ENCODE measurements at regions not wholly inside any gene's neighbourhood (a gene's known extent, or its start where the extent isn't known, plus 50 kb on each side); places are given as distances from the start of the nearest gene placed in this dataset.
"Not testable (repeated sequence)": the region's sequence is repeated elsewhere in the genome, so short reads cannot be mapped to it uniquely, and the experiment has no call there.

- DNase-seq (ENCODE audit: low spot score): no peak
Observed at GRCh38 chr1:38746941-38747600, 112.5 kb downstream of the RRAGC start.

GRCh38 chr1:38746402-38746935 lies 113.1 kb downstream of the RRAGC start:
- DNase-seq (ENCODE audit: low spot score): no peak

DNA sequence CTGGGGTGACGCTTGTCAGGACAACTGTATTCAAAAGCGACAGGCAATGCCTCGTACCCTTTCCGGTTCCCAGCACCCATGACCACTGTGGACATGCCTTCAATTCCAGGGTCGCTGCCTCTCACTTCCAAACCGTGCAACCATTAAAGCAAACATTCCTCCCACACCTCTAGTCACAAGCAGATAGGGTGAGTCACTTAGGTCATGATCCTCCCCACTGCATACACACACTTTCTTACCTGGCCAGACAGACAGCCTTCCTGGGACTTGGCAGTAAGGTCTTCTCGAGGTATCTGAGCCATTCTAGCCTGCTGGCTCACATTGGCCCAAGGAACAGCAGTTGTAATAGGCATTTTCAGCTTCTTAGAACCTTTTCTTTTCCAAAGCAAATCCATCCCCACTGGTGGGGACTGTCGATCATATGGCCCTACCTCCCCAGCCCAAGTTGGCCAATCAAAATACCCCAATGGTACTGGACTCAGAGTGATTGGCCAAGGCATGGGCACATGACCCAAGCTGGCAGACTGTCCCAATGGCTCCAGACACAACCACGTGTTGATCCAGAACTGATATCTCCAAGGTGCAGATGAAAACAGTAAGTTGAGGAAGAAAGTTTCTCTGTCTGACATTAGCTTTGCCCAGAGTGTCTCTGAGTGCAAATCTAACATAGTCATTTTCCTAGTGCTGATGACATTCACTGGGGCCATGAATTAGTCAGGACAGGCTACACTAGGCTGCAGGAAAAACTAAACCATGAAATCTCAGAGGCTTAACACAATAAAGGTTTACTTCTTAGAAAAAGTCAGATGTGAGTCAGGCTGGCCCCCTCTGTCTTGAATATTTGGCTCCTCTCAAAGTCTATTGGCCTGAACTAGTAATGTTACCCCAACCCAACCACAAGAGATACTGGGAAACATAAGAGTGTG lies 113.8 kb downstream of the RRAGC start:
- DNase-seq (ENCODE audit: low spot score): no peak

- no peak for DNase-seq (ENCODE audit: low spot score)
Observed at GRCh38 chr1:38744452-38745350, 114.9 kb downstream of the RRAGC start.

DNA sequence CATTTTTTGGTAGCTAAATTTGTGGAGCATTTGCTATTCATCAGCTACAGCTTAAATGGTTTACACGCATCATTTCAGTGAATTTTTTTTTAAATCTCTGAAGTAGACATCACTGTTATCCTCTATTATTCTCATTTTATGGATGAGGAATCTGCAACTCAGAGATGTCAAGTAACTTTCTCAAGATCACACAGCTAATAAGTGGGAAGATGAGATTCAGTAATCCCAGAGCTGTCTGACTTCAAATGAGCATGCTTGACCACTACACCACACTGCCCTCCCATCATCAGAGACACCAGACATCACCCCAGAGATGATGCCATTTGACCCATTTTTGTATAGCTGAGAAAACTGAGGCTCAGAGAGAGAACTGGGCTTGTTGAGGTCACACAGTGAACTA lies 116.4 kb downstream of the RRAGC start:
- no peak for DNase-seq (ENCODE audit: low spot score)

GRCh38 chr1:38741341-38741740 lies 118.2 kb downstream of the RRAGC start:
- DNase-seq (ENCODE audit: low spot score): no peak

GRCh38 chr1:38740487-38740886 lies 119.1 kb downstream of the RRAGC start:
- no peak for DNase-seq (ENCODE audit: low spot score)

GRCh38 chr1:38738207-38738606 lies 121.4 kb downstream of the RRAGC start:
- DNase-seq (ENCODE audit: low spot score): no peak

DNA sequence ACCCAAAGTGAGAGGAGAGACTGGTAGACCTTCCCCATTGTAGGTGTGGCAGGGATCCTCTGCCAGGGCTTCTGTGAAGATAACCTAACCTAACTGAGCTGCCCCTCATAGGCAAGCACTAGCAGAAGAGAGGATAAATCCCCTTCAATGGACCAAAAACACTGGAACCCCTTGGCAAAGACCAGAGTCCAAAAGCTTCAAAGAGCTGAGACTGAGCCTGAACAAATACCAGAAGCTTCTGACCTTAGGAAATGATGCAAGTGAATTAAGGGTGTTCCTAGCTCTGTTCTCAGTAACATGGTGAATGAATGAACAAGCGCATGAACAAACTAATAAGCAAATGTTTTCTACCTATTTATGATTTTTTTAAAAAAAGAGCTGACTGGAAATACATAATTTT lies 123.2 kb downstream of the RRAGC start:
- no peak for DNase-seq (ENCODE audit: low spot score)

DNA sequence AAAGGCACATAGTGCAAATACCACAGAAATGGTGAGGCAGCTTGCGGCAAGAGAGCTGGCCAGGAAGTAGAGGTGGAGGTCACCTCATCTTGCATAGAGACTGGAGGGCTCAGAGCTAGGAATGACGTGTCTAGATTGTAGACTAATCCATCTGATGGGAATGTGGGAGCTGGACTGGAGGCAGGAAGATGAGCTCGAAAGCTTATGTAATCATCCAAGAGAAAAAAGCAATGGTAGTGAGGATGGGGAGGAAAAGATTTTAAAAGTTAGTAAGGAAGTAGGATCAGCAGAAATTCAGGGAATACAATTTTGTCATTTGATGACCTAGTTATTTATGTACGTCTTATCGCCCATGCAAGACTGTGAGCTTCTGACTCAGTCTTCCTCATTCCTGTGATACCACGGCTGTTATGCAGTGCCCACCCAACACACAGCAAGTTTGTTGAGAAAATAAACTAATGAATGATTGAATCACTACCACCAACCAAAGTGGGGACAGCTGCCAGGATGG lies 123.9 kb downstream of the RRAGC start:
- no peak for DNase-seq (ENCODE audit: low spot score)

DNA sequence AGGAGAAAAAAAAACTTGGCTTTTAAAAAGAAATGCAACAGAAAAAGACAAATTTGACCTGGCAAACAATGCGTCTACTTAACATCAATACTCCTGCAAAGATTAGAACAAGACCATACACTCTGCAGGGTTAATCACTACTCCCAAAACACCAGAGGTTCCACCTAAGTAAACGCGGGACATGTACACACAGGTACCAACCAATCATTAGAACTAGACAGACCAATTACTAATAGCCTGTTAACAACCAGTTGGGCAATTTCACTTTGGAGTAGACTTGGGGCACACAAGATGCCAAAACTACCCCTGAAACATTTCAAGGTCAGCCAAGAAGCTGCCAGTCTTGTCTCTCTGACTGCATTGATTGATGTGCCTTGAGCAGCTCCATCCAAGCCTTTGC lies 125.8 kb downstream of the RRAGC start:
- no peak for DNase-seq (ENCODE audit: low spot score)

- no peak for DNase-seq (ENCODE audit: low spot score)
Observed at GRCh38 chr1:38730511-38731397, 128.8 kb downstream of the RRAGC start.

GRCh38 chr1:38728585-38728908 lies 131.0 kb downstream of the RRAGC start:
- DNase-seq (ENCODE audit: low spot score): no peak

DNA sequence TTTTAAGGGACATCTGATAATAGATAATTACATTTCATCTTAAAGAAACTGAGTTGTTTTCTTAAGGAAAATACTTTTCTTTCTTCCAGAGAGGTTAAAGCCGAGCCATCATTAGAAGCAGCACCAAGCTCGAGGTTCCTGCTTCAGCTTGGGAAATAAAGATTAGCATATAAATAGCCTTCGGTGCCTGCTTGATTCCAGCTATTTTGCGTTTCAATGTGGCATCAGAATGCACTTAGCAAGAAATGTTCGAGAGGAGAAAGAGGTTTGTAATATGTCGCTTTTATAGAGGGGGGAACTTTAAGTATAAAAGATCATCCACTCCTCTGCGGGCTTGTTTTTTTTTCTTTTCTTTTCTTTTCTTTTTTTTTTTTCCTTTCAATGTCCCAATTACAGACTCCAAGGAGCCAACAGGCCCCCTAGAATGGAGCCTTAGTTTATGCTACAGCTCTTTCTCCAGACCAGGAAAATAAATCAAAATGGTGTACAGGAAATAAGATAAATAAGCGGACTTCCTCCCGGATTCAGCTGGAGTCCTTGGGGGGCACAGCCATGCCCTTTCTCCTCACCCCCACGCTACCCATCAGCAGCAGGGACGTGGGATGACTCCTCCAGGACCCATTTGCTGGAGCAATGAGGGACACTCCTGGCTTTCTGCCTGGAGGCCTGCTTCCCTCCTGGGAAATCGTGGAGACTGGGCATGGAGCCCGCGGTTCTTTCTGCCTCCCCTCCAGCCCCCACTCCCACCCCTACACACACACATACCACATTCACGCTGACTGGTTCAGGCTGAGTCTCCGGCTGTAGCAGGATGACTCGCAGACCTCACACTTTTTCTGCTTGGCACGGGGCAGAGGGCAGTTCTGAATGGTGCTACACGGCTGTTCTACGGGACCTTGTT lies 131.6 kb downstream of the RRAGC start:
- DNase-seq (ENCODE audit: low spot score): no peak

- not testable (repeated sequence) for DNase-seq (ENCODE audit: low spot score)
Observed at GRCh38 chr1:38725321-38725961, 134.1 kb downstream of the RRAGC start.

DNA sequence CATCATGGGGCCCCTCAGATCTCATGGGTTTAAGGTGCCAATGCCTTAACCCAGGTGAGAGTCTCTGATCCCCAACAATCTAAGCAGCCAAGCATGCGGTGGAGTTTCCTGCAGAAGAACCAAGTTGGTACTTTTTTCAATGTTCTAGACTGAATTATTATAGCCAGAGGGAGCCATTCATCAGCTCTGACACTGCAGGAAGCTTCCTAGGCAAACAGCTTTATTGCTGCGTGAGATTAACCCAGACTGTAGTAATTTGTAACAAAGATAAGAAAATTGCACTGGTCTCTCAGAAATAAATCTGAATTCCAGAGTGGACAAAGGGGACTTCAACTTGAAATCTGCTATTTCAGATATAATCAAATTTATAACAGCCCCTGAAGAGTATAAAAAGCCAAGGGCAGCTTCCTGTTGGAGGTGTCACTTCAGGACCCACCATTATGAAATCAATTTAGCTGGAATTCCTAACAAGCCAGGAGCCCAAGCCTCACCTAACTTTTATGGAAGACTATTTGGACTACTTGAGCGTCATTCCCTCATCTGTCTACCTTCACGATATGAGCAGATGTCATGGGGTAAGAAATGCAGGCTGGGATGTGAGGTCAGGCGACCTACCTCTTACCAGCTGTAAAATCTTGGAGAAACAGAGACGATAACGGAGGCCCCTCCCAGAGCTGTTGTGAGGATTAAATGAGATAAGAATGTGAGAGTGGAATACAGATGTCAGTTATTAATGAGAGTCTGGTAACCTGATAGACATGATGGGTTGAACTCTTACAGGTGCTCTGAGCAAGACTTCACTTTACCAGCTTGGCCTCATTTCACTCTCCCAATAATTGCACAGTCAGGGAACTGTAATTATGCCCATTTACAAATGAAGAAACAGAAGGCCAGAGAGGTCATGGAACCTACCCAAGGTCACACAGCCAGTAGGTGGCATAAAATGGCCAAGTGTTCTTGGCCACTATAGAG lies 135.1 kb downstream of the RRAGC start:
- no peak for DNase-seq (ENCODE audit: low spot score)

DNA sequence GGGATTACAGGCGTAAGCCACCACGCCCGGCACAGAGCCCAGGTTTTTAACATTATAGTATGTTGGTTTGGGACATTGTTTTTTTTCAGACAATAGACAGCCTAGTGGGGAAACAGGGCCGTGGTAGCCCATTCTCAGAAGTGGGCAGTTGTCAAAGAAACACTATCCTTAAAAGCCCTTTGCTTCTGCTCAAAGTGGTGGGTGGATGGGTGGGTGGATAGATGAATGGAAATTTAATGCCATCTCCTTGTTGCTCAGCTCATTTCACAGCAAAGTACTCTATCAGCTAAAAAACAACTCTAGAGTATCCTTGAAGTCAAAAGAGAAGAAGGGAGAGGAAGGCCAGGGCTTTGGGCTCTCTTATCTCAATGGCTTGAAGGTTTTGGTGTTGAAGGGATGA lies 137.8 kb downstream of the RRAGC start:
- DNase-seq (ENCODE audit: low spot score): no peak

- no peak for DNase-seq (ENCODE audit: low spot score)
Observed at GRCh38 chr1:38719880-38720279, 139.7 kb downstream of the RRAGC start.
